Adipocyte (in vitro differentiated cells): ENCODE measurements at regions not wholly inside any gene's neighbourhood (a gene's known extent, or its start where the extent isn't known, plus 50 kb on each side); places are given as distances from the start of the nearest gene placed in this dataset.
A peak's percentile ranks its signal among the peaks of the same experiment; 100 is the strongest.

Experiments used
- DNase-seq: peaks from one replicate; pipeline ENCODE4 v3.0.0-alpha.2; 2015; ENCODE audit warnings: low read depth
- H3K27me3 ChIP-seq: replicated peaks from 2 replicates; pipeline ENCODE4 v1.7.0; 2013; ENCODE audit warnings: mild to moderate bottlenecking, low read length, moderate library complexity; ENCODE audit not compliant: control insufficient read depth, insufficient read depth
- H3K36me3 ChIP-seq: 2 replicates; pipeline ENCODE4 v1.7.0; 2013; ENCODE audit warnings: low read length, mild to moderate bottlenecking, moderate library complexity; ENCODE audit not compliant: control insufficient read depth, insufficient read depth, severe bottlenecking
- H3K4me1 ChIP-seq: 2 replicates; pipeline ENCODE4 v1.7.0; 2013; ENCODE audit warnings: mild to moderate bottlenecking, low read length, moderate library complexity; ENCODE audit not compliant: control insufficient read depth, insufficient read depth
- H3K4me3 ChIP-seq: 2 replicates; pipeline ENCODE4 v1.7.0; 2013; ENCODE audit warnings: mild to moderate bottlenecking, low read length, moderate library complexity
- H3K9ac ChIP-seq: 2 replicates; pipeline ENCODE4 v1.7.0; 2013; ENCODE audit warnings: mild to moderate bottlenecking, low read length, moderate library complexity
- H3K9me3 ChIP-seq: 2 replicates; pipeline ENCODE4 v1.7.0; 2013; ENCODE audit warnings: mild to moderate bottlenecking, low read length, moderate library complexity; ENCODE audit not compliant: control insufficient read depth

DNA sequence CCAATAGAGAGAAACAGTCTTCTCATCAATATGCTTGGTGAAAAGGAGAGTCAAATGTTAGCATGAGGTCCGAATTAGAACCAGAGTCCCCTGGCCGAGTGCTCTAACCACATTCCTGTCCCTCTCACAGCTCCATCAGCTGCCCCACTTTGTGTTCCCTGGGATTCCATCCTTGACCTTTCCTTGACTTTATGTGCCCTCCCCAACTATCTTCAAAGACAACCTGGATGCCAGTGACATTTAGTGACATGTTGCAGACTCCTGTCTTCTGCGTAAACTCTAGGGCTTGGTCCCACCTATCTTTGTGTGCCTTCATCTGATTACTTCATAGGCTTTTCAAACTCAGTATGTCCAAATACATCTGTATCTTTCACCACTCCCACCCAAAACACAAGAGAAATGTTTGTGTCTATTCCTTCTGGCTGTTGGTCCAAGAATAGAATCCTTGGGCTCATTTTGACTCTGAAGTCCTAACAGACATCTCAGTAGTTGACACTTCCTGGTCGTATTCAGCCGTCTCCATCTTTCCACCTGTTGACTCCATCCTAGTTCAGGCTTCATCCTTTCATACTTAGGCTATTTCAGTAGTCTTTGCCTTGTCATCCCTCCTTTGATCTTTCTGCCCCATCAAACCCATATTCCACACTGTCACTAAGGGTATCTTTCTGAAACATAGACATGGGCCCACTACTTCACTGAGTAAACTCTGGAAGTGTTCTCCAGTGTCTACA, 101.4 kb upstream of the CD180 start:
- no peak overlapping the region for H3K9ac ChIP-seq
- no peaks in the 10 kb centered on the region for H3K36me3 ChIP-seq
- H3K4me3 ChIP-seq, result no peak overlapping the region
- H3K27me3 ChIP-seq, result no peaks in the 10 kb centered on the region
- no peak for DNase-seq
- peaks cover 31% of the 10 kb centered on the region for H3K4me1 ChIP-seq
- H3K9me3 ChIP-seq, result no peaks in the 10 kb centered on the region

DNA sequence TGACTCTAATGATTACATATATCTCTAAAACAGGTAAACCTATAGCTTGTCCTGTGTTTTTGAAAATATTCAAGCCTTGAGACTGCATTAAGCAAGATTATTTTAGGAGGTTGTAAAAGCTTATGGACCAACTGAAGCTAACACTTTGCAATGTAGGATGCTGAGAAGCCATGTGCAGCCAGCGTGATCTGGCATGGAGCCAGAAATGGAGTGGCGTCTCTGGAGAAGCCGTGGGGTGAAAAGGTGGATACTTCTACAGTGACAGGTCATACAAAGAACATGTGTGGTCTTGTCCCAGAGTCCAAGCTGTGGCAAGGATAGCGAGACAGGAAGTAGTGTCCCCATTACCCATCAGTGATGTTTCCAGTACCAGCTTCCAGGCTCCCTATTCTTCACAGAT, 100.8 kb upstream of the CD180 start:
- Histone ChIP-seq H3K4me1 (peaks cover 29% of the 10 kb centered on the region), H3K9me3 (no peaks in the 10 kb centered on the region), H3K9ac (no peak overlapping the region), H3K4me3 (no peak overlapping the region), H3K36me3 (no peaks in the 10 kb centered on the region), H3K27me3 (no peaks in the 10 kb centered on the region)
- no peak for DNase-seq

DNA sequence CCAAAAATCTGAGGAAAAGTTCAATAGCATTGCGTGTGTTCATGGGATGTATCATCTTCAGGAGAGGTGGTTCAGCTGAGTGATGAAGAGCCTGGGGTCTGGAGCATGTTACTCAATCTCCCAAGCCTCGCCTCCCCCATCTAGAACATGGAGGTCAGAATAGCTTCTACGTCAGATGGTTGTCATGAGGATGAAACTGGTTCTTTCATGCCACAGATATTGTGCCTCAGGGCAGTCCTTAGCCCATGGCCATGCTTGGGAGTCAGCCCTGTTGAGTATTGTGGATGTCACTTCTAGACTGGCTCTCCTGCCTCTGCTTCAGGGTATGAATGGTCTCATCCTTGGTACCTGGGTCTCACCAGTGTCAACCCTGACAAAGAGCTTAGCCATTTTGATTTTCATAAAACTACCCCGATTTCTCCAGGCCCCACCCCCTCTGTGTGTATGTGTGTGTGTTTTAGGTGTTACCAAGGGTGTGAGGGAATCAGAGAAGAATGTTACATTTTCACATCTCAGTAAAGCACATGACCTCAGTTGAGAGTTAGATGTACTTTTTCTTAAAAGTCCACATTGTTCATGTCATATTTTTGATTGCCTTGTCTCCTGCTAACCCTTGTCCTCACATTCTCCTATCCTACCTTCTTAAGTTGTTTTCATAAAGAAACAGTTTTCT, 97.8 kb upstream of the CD180 start:
- H3K36me3 ChIP-seq, result no peaks in the 10 kb centered on the region
- DNase-seq, result no peak
- no peak overlapping the region for H3K4me3 ChIP-seq
- no peaks in the 10 kb centered on the region for H3K9me3 ChIP-seq
- H3K9ac ChIP-seq, result no peak overlapping the region
- peaks cover 20% of the 10 kb centered on the region for H3K4me1 ChIP-seq
- no peaks in the 10 kb centered on the region for H3K27me3 ChIP-seq

DNA sequence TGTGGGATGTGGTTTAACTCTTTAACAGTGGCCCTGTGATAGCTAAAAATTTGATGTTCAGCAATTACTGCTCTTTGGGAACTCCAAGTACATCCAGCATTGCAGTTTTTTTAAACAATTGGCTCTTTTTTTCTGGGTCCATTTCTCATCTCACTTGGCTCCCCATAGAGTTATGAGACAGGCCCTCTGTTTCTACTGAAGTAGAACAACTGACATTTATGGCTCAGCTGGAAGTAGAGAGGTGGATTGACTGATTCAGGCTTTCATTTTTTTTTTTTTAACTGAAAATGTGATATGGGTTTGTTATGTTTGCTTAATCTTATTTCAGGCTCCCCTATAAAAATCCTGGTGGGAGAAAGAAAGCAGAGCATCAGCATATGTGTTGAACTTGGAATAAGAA, 96.6 kb upstream of the CD180 start:
- Histone ChIP-seq H3K9ac (no peak overlapping the region), H3K4me3 (no peak overlapping the region), H3K9me3 (no peaks in the 10 kb centered on the region), H3K4me1 (peaks cover 29% of the 10 kb centered on the region), H3K27me3 (no peaks in the 10 kb centered on the region), H3K36me3 (no peaks in the 10 kb centered on the region)
- DNase-seq, result no peak

DNA sequence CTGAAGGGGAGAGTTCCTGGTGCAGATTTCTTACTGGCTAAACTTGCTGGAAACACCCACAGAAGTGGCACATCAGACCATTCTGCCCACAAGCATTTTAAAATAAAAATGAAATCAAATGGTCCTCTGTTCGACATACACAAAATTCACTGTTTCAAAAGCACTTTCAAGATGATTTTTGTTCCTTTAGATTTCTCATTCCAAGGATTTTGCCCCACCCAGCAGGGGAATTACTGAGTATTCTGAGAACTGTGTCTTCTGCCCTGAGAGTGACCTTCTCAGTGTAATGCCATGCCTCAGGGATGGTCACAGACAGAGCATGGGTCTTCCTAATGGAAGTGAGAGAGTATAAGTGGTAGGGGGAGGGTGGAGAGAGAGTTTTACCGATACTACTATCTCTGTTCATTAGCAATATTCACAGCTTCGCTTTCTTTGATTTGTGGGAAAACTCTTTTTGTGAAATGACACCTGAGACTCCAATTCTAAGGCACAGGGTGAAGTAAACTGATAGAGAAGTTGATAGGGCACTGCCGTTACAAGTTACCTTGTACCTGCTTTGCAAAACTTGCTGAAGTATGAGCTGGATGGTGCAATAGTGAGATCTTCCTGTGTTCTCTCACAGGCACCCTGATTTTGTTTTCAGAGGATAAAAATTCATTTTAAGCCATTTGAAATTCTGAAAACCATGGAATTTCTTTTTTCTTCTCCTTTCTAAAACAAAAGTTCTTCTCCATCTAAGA, 95.8 kb upstream of the CD180 start:
- H3K9me3 ChIP-seq, result no peaks in the 10 kb centered on the region
- H3K27me3 ChIP-seq, result no peaks in the 10 kb centered on the region
- peaks cover 37% of the 10 kb centered on the region for H3K4me1 ChIP-seq
- no peak overlapping the region for H3K9ac ChIP-seq
- DNase-seq, result no peak
- no peaks in the 10 kb centered on the region for H3K36me3 ChIP-seq
- no peak overlapping the region for H3K4me3 ChIP-seq

DNA sequence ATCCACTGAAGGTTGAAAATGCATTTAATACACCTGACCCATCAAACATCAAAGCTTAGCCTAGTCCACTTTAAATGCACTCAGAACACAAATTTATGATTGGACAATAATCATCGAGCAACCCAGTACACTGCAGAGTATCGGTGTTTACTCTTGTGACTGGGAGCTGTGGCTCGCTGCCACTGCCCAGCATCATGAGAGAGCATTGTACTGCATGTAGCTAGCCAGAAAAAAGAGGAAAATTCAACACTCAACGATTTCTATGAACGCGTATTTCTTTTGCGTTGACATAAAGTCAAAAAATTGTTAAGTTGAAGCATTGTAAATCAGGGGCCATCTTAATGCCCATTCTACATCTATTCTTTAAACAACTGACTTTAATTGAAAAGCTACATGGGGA, 95.1 kb upstream of the CD180 start:
- Histone ChIP-seq H3K4me3 (no peak overlapping the region), H3K9ac (no peak overlapping the region), H3K9me3 (no peaks in the 10 kb centered on the region), H3K27me3 (no peaks in the 10 kb centered on the region), H3K36me3 (no peaks in the 10 kb centered on the region), H3K4me1 (peaks cover 39% of the 10 kb centered on the region)
- DNase-seq, result no peak

DNA sequence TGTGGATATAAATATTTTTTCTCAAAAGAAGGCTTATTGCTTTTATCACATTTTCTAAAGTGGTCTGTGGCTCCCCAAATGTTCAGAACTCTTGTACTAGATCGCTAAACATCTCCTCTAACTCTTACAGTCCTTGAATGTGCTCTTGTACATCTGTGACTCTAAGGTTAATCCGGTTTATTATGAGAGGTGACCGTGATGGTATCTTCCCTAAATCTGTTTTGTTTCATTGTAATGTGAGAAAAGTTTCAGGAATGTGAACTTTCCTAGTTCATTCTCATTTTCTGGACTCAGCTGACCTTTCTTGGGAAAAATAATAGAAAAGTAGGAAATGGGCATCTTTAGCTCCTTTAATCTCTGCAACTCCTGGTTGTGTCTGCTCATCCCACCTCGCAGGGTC, 94.5 kb upstream of the CD180 start:
- Histone ChIP-seq H3K9me3 (no peaks in the 10 kb centered on the region), H3K27me3 (no peaks in the 10 kb centered on the region), H3K4me1 (peaks cover 39% of the 10 kb centered on the region), H3K4me3 (no peak overlapping the region), H3K36me3 (no peaks in the 10 kb centered on the region), H3K9ac (no peak overlapping the region)
- no peak for DNase-seq

DNA sequence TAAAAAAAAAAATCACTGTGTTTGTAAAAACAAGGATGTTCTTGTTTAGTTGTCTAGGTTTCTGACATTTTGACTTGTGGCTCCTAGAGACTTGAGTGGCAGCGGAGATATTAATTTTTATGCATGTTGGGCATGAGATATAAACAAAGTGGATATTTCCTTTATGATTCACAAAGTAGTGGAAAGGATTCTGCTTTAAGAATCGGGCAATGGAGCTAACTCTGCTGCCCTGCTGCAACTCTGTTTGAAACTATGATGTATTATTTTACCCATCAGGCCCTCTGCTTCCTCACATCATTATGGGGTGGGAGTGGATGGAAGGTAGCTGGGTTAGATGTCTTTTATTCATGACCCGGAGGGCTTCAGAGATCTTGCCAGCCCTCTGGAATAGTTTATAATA, 94.1 kb upstream of the CD180 start:
- no peaks in the 10 kb centered on the region for H3K9me3 ChIP-seq
- H3K4me1 ChIP-seq, result peaks cover 39% of the 10 kb centered on the region
- H3K27me3 ChIP-seq, result no peaks in the 10 kb centered on the region
- DNase-seq, result peak; percentile 42
- no peak overlapping the region for H3K4me3 ChIP-seq
- H3K9ac ChIP-seq, result no peak overlapping the region
- no peaks in the 10 kb centered on the region for H3K36me3 ChIP-seq

DNA sequence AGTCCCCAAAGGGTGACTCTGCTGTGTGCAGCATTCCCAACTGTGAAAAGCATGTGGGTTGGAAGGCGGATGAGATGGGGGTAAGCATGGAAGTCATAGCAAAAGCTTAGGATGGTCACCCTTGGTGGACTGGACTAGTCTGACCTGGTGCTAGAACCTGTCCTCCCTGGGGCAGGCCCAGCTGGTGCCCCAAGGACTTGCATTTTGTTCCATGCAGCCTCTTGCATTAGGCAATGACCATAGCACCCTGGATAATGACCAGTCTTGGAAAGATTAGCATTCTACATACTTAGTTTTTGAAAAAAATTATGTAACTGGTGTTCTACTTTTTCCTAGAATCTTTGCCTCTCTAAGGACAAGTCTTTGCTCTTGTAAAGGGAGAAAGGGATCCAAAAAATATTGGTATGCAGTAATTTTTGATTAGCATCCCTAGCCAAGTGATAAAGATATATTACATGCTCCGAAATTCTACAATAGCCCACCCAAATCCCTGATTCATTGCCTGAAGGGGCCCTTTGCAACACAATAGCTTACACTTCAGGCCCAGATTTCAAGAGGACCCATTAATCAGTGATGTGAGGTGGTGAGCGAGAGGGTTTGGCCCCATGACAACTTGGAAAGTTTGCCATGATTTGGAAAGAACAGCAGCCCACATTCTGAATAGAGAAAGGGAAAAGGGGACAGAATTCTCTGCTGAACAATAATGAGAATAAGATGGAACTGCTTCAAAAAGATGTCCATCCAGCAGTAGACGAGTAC, 93.3 kb upstream of the CD180 start:
- peaks cover 39% of the 10 kb centered on the region for H3K4me1 ChIP-seq
- H3K4me3 ChIP-seq, result no peak overlapping the region
- H3K9me3 ChIP-seq, result no peaks in the 10 kb centered on the region
- H3K9ac ChIP-seq, result no peak overlapping the region
- DNase-seq, result no peak
- H3K27me3 ChIP-seq, result no peaks in the 10 kb centered on the region
- H3K36me3 ChIP-seq, result no peaks in the 10 kb centered on the region

DNA sequence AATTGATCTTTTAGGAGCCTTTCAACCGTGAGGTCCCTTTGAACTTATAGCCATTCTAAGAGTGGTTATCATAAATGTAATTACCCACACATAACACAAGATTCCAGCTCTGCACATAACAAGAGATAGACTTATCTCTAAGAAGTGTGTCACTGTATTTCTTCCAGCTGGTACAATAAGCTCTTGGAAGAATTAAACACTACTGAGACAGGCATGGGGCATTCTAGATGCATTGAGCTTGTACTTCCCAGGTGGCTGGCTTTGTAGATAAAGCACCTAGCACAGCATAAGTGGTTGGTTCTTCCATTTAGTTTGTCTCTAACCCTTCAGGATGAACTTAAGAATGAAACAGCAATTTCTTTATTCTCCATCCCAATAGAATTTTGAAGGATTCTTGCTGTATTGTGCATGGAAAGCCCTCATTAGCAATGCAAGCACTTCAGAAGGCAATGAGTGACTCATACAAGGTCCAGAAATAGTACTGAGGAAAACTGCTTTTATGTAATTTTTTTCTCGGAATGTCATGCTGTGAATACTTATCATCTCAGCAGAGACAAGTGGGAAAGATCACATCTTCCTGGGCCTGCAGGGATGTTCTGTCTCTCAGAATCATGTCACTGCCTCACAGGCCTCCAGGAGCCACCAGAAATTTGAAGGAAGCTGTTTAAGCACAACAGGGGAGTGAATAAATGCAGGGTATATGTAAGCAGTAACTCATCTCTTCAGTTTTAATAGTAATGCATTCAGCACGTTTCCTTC, 91.1 kb upstream of the CD180 start:
- Histone ChIP-seq H3K4me1 (peaks cover 39% of the 10 kb centered on the region), H3K27me3 (no peaks in the 10 kb centered on the region), H3K4me3 (no peak overlapping the region), H3K9ac (no peak overlapping the region), H3K36me3 (no peaks in the 10 kb centered on the region), H3K9me3 (no peaks in the 10 kb centered on the region)
- peak; percentile 72 for DNase-seq
